ENCODE measurements at regions not wholly inside any gene's neighbourhood (a gene's known extent, or its start where the extent isn't known, plus 50 kb on each side); places are given as distances from the start of the nearest gene placed in this dataset.

DNA sequence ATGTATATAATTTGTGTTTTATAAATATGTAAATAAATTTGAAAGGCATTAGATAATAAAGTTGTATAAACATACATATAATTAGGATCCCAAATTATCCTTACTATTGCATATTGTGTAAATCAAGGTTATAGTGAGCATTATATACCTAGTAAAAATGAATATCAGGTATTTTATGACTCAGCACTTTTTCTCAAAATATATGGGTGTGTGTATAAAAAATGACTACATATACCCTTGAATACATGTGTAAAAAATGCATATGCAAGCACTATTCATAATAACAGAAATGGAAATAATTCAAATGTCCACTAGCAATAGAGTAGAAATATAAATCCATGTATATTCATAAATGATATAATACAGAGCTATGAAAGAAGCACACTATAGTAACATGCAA, 870.9 kb upstream of the CNTNAP5 start:
- ChIA-PET POLR2A (ENCODE audit: unreplicated experiment) (no interaction called here), CTCF (no interaction called here)
- H3K9me3 ChIP-seq (ENCODE audit: insufficient read depth, low read depth), result no peaks in the 10 kb centered on the region
- no peaks in the 10 kb centered on the region for H3K36me3 ChIP-seq (ENCODE audit: low read depth)
- intact Hi-C loops (cut with micrococcal nuclease; ENCODE audit: unreplicated experiment), result no loop called here
- H3K27me3 ChIP-seq (ENCODE audit: insufficient read depth, low read depth), result no peaks in the 10 kb centered on the region
- no peaks in the 10 kb centered on the region for H4K20me1 ChIP-seq (ENCODE audit: insufficient read depth)
- no peak overlapping the region for H2AFZ ChIP-seq
- no peak overlapping the region for H3K4me3 ChIP-seq
- H3F3A ChIP-seq (ENCODE audit: insufficient read depth, low read depth), result no peaks in the 10 kb centered on the region
- no TSS peak for BruUV-seq (replicated peaks)
- no peak for DNase-seq
- H3K9me2 ChIP-seq (ENCODE audit: insufficient read depth), result no peaks in the 10 kb centered on the region
- H3K79me2 ChIP-seq (ENCODE audit: low read depth), result no peaks in the 10 kb centered on the region
- H3K4me1 ChIP-seq (replicated peaks; ENCODE audit: insufficient read depth), result no peaks in the 10 kb centered on the region
- H3K4me2 ChIP-seq, result no peak overlapping the region
- TF ChIP-seq, protein P1, sequence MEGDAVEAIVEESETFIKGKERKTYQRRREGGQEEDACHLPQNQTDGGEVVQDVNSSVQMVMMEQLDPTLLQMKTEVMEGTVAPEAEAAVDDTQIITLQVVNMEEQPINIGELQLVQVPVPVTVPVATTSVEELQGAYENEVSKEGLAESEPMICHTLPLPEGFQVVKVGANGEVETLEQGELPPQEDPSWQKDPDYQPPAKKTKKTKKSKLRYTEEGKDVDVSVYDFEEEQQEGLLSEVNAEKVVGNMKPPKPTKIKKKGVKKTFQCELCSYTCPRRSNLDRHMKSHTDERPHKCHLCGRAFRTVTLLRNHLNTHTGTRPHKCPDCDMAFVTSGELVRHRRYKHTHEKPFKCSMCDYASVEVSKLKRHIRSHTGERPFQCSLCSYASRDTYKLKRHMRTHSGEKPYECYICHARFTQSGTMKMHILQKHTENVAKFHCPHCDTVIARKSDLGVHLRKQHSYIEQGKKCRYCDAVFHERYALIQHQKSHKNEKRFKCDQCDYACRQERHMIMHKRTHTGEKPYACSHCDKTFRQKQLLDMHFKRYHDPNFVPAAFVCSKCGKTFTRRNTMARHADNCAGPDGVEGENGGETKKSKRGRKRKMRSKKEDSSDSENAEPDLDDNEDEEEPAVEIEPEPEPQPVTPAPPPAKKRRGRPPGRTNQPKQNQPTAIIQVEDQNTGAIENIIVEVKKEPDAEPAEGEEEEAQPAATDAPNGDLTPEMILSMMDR (conservative IDR thresholded peaks at IDR 0.05), result no peak
- TF ChIP-seq EZH2 (IDR thresholded peaks at IDR 0.05; ENCODE audit: low read depth), result no peak
- H3K27ac ChIP-seq, result no peak overlapping the region

DNA sequence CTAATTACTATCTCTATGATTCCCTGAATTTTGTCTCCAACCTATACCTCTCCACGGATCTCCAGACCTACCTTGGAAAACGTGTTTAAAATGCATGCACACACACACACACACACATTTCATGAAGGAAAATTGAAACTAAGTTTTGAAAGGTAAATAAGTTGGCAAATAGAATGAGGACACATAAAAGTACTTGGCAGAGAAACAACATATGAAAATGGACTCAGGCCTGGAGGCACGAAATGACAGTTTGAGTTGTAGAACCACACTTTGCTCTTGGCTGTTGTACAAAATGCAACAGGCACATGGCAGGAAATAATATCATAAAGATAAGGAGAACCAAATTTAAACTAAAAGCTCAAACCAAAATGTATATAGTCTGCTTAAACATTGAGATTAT, 868.1 kb upstream of the CNTNAP5 start:
- H3K4me3 ChIP-seq, result no peak overlapping the region
- no TSS peak for BruUV-seq (replicated peaks)
- CTCF ChIA-PET, result no interaction called here
- H3K36me3 ChIP-seq (ENCODE audit: low read depth), result no peaks in the 10 kb centered on the region
- H3K4me2 ChIP-seq, result no peak overlapping the region
- H3K9me2 ChIP-seq (ENCODE audit: insufficient read depth), result no peaks in the 10 kb centered on the region
- H3K4me1 ChIP-seq (replicated peaks; ENCODE audit: insufficient read depth), result no peaks in the 10 kb centered on the region
- H3K27me3 ChIP-seq (ENCODE audit: insufficient read depth, low read depth), result no peaks in the 10 kb centered on the region
- H3K27ac ChIP-seq, result no peak overlapping the region
- no peak for DNase-seq
- H3F3A ChIP-seq (ENCODE audit: insufficient read depth, low read depth), result no peaks in the 10 kb centered on the region
- H3K9me3 ChIP-seq (ENCODE audit: insufficient read depth, low read depth), result no peaks in the 10 kb centered on the region
- no peaks in the 10 kb centered on the region for H4K20me1 ChIP-seq (ENCODE audit: insufficient read depth)
- intact Hi-C loops (cut with micrococcal nuclease; ENCODE audit: unreplicated experiment), result no loop called here
- H2AFZ ChIP-seq, result no peak overlapping the region
- POLR2A ChIA-PET (ENCODE audit: unreplicated experiment), result no interaction called here
- TF ChIP-seq, protein P1 (conservative IDR thresholded peaks at IDR 0.05), result no peak
- no peak for TF ChIP-seq EZH2 (IDR thresholded peaks at IDR 0.05; ENCODE audit: low read depth)
- H3K79me2 ChIP-seq (ENCODE audit: low read depth), result no peaks in the 10 kb centered on the region

DNA sequence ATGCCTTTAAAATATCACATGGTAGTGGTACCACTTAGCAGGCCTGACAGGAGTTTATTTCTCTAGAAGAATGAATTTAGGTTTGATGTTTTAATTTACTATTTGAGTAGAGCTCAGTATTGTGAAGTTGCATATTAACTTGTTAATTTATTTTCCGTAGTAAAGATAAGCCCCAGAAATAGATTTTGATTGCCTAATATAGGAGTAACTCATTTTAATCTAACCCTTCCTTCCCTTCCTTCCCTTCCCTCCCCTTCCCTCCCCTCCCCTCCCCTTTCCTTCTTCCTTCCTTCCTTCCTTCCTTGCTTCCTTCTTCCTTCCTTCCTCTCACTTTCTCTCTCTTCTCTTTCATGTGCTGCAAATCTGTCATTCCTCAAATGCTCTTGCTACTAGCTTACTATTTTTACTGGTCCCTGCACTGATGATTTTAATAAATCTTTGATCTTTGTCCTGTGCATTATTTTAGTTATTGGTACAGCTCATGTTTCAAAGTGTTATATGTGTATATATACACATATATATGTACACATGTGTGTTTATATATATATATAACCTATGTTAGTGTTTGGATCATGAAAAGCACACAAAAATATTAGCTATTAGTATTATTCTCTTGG, 862.6 kb upstream of the CNTNAP5 start:
- Histone ChIP-seq H3K27me3 (ENCODE audit: insufficient read depth, low read depth) (no peaks in the 10 kb centered on the region), H3K27ac (no peak overlapping the region), H3K36me3 (ENCODE audit: low read depth) (no peaks in the 10 kb centered on the region), H3K4me3 (no peak overlapping the region), H2AFZ (no peak overlapping the region), H3F3A (ENCODE audit: insufficient read depth, low read depth) (no peaks in the 10 kb centered on the region), H4K20me1 (ENCODE audit: insufficient read depth) (no peaks in the 10 kb centered on the region), H3K9me2 (ENCODE audit: insufficient read depth) (no peaks in the 10 kb centered on the region), H3K79me2 (ENCODE audit: low read depth) (no peaks in the 10 kb centered on the region), H3K4me2 (no peak overlapping the region), H3K9me3 (ENCODE audit: insufficient read depth, low read depth) (no peaks in the 10 kb centered on the region), H3K4me1 (replicated peaks; ENCODE audit: insufficient read depth) (no peaks in the 10 kb centered on the region)
- ChIA-PET POLR2A (ENCODE audit: unreplicated experiment) (no interaction called here), CTCF (no interaction called here)
- intact Hi-C loops (cut with micrococcal nuclease; ENCODE audit: unreplicated experiment), result no loop called here
- no TSS peak for BruUV-seq (replicated peaks)
- DNase-seq, result no peak
- TF ChIP-seq, protein P1 (conservative IDR thresholded peaks at IDR 0.05), result no peak
- no peak for TF ChIP-seq EZH2 (IDR thresholded peaks at IDR 0.05; ENCODE audit: low read depth)

All from PC-9 (cell line).